Motor neuron (in vitro differentiated cells): ENCODE measurements at regions not wholly inside any gene's neighbourhood (a gene's known extent, or its start where the extent isn't known, plus 50 kb on each side); places are given as distances from the start of the nearest gene placed in this dataset.

ENCODE experiments used
- ATAC-seq, 8 experiments: fragments of 200-7000 bp; cut with Tn5 transposase; replicated peaks in 6 of 8; 2 replicates each; pipeline ENCODE4 v1.8.0; 2021; ENCODE audit warnings: mild to moderate bottlenecking in 8 of 8, moderate library complexity in 8 of 8
- H3K27ac ChIP-seq, 2 donors: fragments of 250-450 bp; sonication (Bioruptor Pico); 2 replicates each; pipeline ENCODE4 v1.9.0; 2021; ENCODE audit warnings: antibody characterized with exemption in 2 of 2, mild to moderate bottlenecking in 2 of 2, moderate library complexity in 1 of 2
- H3K4me1 ChIP-seq, 2 donors: fragments of 250-450 bp; sonication (Bioruptor Pico); replicated peaks in 1 of 2; 2 replicates each; pipeline ENCODE4 v1.6.1; 2021; ENCODE audit warnings: antibody characterized with exemption in 2 of 2, mild to moderate bottlenecking in 2 of 2, moderate library complexity in 1 of 2
- H3K4me3 ChIP-seq, 5 donors: fragments of 250-450 bp; sonication (Bioruptor Pico); 2 replicates each; pipeline ENCODE4 v1.9.0; 2021; ENCODE audit warnings: antibody characterized with exemption in 5 of 5, mild to moderate bottlenecking in 5 of 5, moderate library complexity in 4 of 5
- WGBS, 10 experiments: fragments of 450-650 bp; shearing (Covaris generic); methylation state at CpG; one replicate each; pipeline ENCODE4 v1.0.0; 2022; 5-methylcytosine and 5-hydroxymethylcytosine counted together
- in situ Hi-C, 9 experiments: fragments of 400-800 bp; cut with MboI; loops; one replicate each; pipeline ENCODE4 v1.15.0; 2021; ENCODE audit warnings: low sequenced_read_pairs in 9 of 9, low pct_unique_long_range_greater_than_20kb in 2 of 9; ENCODE audit not compliant: unreplicated experiment in 9 of 9

- ATAC-seq = no peak
- WGBS, 10 experiments = 27 to 100% (median 93%) methylated on average over 1 to 4 of the region's 4 CpGs; no CpG with 5 or more reads in 1 of the 10 experiments
- Histone ChIP-seq H3K4me3 (no peak overlapping the region), H3K4me1 (peaks cover 0 to 2% of the 10 kb centered on the region in 2 donors), H3K27ac (no peak overlapping the region)
- in situ Hi-C loops = no loop called here
Measured at GRCh38 chr7:52140851-52141250, 824.2 kb upstream of the COBL start.

- in situ Hi-C loops = no loop called here
- H3K27ac ChIP-seq = no peak overlapping the region
- peaks cover 0 to 4% of the 10 kb centered on the region in 2 donors for H3K4me1 ChIP-seq
- ATAC-seq = no peak
- no peak overlapping the region for H3K4me3 ChIP-seq
Measured at GRCh38 chr7:52135403-52135802, 818.8 kb upstream of the COBL start.

GRCh38 chr7:52129278-52129677 is 812.7 kb upstream of the COBL start:
- in situ Hi-C loops = no loop called here
- Histone ChIP-seq H3K4me1 (no peaks in the 10 kb centered on the region), H3K4me3 (no peak overlapping the region), H3K27ac (no peak overlapping the region)
- WGBS, 10 experiments = 11 to 76% (median 50%) methylated on average over 2 to 3 of the region's 3 CpGs; no CpG with 5 or more reads in 2 of the 10 experiments
- no peak for ATAC-seq

GRCh38 chr7:52120912-52121311 is 804.3 kb upstream of the COBL start:
- no peak overlapping the region for H3K4me3 ChIP-seq
- H3K27ac ChIP-seq = no peak overlapping the region
- in situ Hi-C loops = no loop called here
- whole genome bisulfite sequencing, 10 experiments = 0 to 38% (median 13%) methylated on average over 1 to 3 of the region's 3 CpGs; no CpG with 5 or more reads in 1 of the 10 experiments
- peaks cover 6% of the 10 kb centered on the region in 2 donors for H3K4me1 ChIP-seq
- ATAC-seq = peak in 4 of 8 experiments; percentile 26 to 75 (median 71)

- Histone ChIP-seq H3K4me1 (peaks cover 9 to 10% of the 10 kb centered on the region in 2 donors), H3K4me3 (no peak overlapping the region), H3K27ac (no peak overlapping the region)
- WGBS, 10 experiments = 0 to 57% (median 5%) methylated on average over 1 to 2 of the region's 2 CpGs; no CpG with 5 or more reads in 2 of the 10 experiments
- in situ Hi-C loops = no loop called here
- ATAC-seq = no peak
Measured at GRCh38 chr7:52119537-52119936, 802.9 kb upstream of the COBL start.

GRCh38 chr7:52114509-52114908 is 797.9 kb upstream of the COBL start:
- Histone ChIP-seq H3K4me1 (peaks cover 4% of the 10 kb centered on the region in 2 donors), H3K4me3 (no peak overlapping the region), H3K27ac (no peak overlapping the region)
- in situ Hi-C loops = no loop called here
- ATAC-seq = peak in 3 of 8 experiments; percentile 50 to 53 (median 51)
- 3 to 44% (median 32%) methylated on average over 1 to 3 of the region's 3 CpGs; no CpG with 5 or more reads in 1 of the 10 experiments for WGBS, 10 experiments

- in situ Hi-C loops = no loop called here
- ATAC-seq = no peak
- WGBS, 10 experiments = 0 to 41% (median 23%) methylated on average over 1 to 2 of the region's 2 CpGs; no CpG with 5 or more reads in 2 of the 10 experiments
- Histone ChIP-seq H3K4me3 (no peak overlapping the region), H3K27ac (no peak overlapping the region), H3K4me1 (peaks cover 3 to 4% of the 10 kb centered on the region in 2 donors)
Measured at GRCh38 chr7:52114056-52114455, 797.4 kb upstream of the COBL start.

- H3K27ac ChIP-seq = no peak overlapping the region
- in situ Hi-C loops = no loop called here
- 0 to 100% (median 88%) methylated on average over 2 to 5 of the region's 5 CpGs for WGBS, 10 experiments
- no peak overlapping the region for H3K4me3 ChIP-seq
- no peak for ATAC-seq
- H3K4me1 ChIP-seq = no peaks in the 10 kb centered on the region
Measured at GRCh38 chr7:52107355-52107754, 790.7 kb upstream of the COBL start.

GRCh38 chr7:52095861-52096260 is 779.3 kb upstream of the COBL start:
- no peak overlapping the region for H3K27ac ChIP-seq
- ATAC-seq = no peak
- 0 to 100% (median 67%) methylated on average over 1 of the region's 1 CpG; no CpG with 5 or more reads in 3 of the 10 experiments for WGBS, 10 experiments
- H3K4me3 ChIP-seq = no peak overlapping the region
- in situ Hi-C loops = no loop called here
- H3K4me1 ChIP-seq = peaks cover 7 to 9% of the 10 kb centered on the region in 2 donors

GRCh38 chr7:52091996-52092395 is 775.4 kb upstream of the COBL start:
- in situ Hi-C loops = no loop called here
- 17 to 100% (median 92%) methylated on average over 2 of the region's 2 CpGs; no CpG with 5 or more reads in 5 of the 10 experiments for WGBS, 10 experiments
- no peak overlapping the region for H3K4me3 ChIP-seq

GRCh38 chr7:52091101-52091500 is 774.5 kb upstream of the COBL start:
- no peak overlapping the region for H3K27ac ChIP-seq
- H3K4me3 ChIP-seq = no peak overlapping the region
- in situ Hi-C loops = no loop called here
- WGBS, 10 experiments = 13 to 76% (median 64%) methylated on average over 4 to 6 of the region's 6 CpGs; no CpG with 5 or more reads in 2 of the 10 experiments
- ATAC-seq = no peak
- H3K4me1 ChIP-seq = peaks cover 8 to 17% of the 10 kb centered on the region in 2 donors

More at GRCh38 chr7:52091996-52092395, 775.4 kb upstream of the COBL start:
- Histone ChIP-seq H3K27ac (no peak overlapping the region), H3K4me1 (peaks cover 8 to 17% of the 10 kb centered on the region in 2 donors)
- no peak for ATAC-seq

- Histone ChIP-seq H3K4me3 (peak overlapping the region in 3 of 5 donors; percentile 14 to 25 (median 20)), H3K4me1 (peaks cover 8 to 13% of the 10 kb centered on the region in 2 donors), H3K27ac (peak overlapping the region in 1 of 2 donors; percentile 27)
- 7 to 84% (median 44%) methylated on average over 4 to 30 of the region's 49 CpGs; no CpG with 5 or more reads in 1 of the 10 experiments for WGBS, 10 experiments
- in situ Hi-C loops = no loop called here
- peak in 6 of 8 experiments; percentile 40 to 92 (median 75) for ATAC-seq
Measured at GRCh38 chr7:52088008-52088901, 771.6 kb upstream of the COBL start.

GRCh38 chr7:52085610-52086009 is 769.0 kb upstream of the COBL start:
- no peak overlapping the region for H3K4me3 ChIP-seq
- H3K4me1 ChIP-seq = peaks cover 0 to 8% of the 10 kb centered on the region in 2 donors
- no peak for ATAC-seq
- in situ Hi-C loops = no loop called here
- no peak overlapping the region for H3K27ac ChIP-seq
- WGBS, 10 experiments = 5 to 73% (median 58%) methylated on average over 1 to 2 of the region's 2 CpGs; no CpG with 5 or more reads in 6 of the 10 experiments
